GM18951 (cell line): ENCODE measurements at regions not wholly inside any gene's neighbourhood (a gene's known extent, or its start where the extent isn't known, plus 50 kb on each side); places are given as distances from the start of the nearest gene placed in this dataset.
"Not testable (repeated sequence)": the region's sequence is repeated elsewhere in the genome, so short reads cannot be mapped to it uniquely, and the experiment has no call there.

ENCODE experiments used
- POLR2A ChIP-seq: IDR thresholded peaks from 4 replicates; pipeline ENCODE4 v1.6.1; 2011; ENCODE audit warnings: mild to moderate bottlenecking; ENCODE audit not compliant: insufficient read length, insufficient read depth; ENCODE audit errors: extremely low read depth
- in situ Hi-C: fragments of 300-500 bp; cut with MboI; formaldehyde crosslinking; loops from one replicate; pipeline ENCODE4 v1.12.0; 2022; ENCODE audit warnings: low sequenced_read_pairs, mixed read lengths, inconsistent platforms; ENCODE audit not compliant: unreplicated experiment

GRCh38 chr1:95889400-95889799 lies 655.4 kb downstream of the RWDD3 start:
- in situ Hi-C loops, result no loop called here
- no peak for TF ChIP-seq POLR2A

- in situ Hi-C loops, result no loop called here
- TF ChIP-seq POLR2A, result no peak
These were observed 659.9 kb downstream of the RWDD3 start for GRCh38 chr1:95893921-95894320.

- TF ChIP-seq POLR2A, result no peak
- in situ Hi-C loops, result no loop called here
These were observed 669.0 kb downstream of the RWDD3 start for GRCh38 chr1:95903060-95903459.

- in situ Hi-C loops, result no loop called here
- TF ChIP-seq POLR2A, result no peak
These were observed 671.9 kb downstream of the RWDD3 start for GRCh38 chr1:95905818-95906395.

- in situ Hi-C loops, result not testable (repeated sequence)
These were observed 677.7 kb downstream of the RWDD3 start for GRCh38 chr1:95911739-95912138.

- TF ChIP-seq POLR2A, result no peak
- in situ Hi-C loops, result no loop called here
These were observed 682.6 kb downstream of the RWDD3 start for GRCh38 chr1:95916616-95917015.

- TF ChIP-seq POLR2A, result no peak
- in situ Hi-C loops, result no loop called here
These were observed 690.7 kb downstream of the RWDD3 start for GRCh38 chr1:95924684-95925083.

- TF ChIP-seq POLR2A, result no peak
- in situ Hi-C loops, result no loop called here
These were observed 692.3 kb downstream of the RWDD3 start for GRCh38 chr1:95926331-95926730.

GRCh38 chr1:95927061-95927460 lies 693.1 kb downstream of the RWDD3 start:
- in situ Hi-C loops, result no loop called here
- no peak for TF ChIP-seq POLR2A

GRCh38 chr1:95935719-95936118 lies 701.7 kb downstream of the RWDD3 start:
- in situ Hi-C loops, result no loop called here
- TF ChIP-seq POLR2A, result no peak

- in situ Hi-C loops, result no loop called here
- no peak for TF ChIP-seq POLR2A
These were observed 707.2 kb downstream of the RWDD3 start for GRCh38 chr1:95941121-95941798.

GRCh38 chr1:95948023-95948422 lies 714.0 kb downstream of the RWDD3 start:
- TF ChIP-seq POLR2A, result no peak
- in situ Hi-C loops, result no loop called here

- TF ChIP-seq POLR2A, result no peak
- in situ Hi-C loops, result no loop called here
These were observed 717.5 kb downstream of the RWDD3 start for GRCh38 chr1:95951371-95952102.

- in situ Hi-C loops, result no loop called here
- TF ChIP-seq POLR2A, result no peak
These were observed 719.0 kb downstream of the RWDD3 start for GRCh38 chr1:95953015-95953414.
